ENCODE measurements at regions not wholly inside any gene's neighbourhood (a gene's known extent, or its start where the extent isn't known, plus 50 kb on each side); places are given as distances from the start of the nearest gene placed in this dataset.
"Not testable (repeated sequence)": the region's sequence is repeated elsewhere in the genome, so short reads cannot be mapped to it uniquely, and the experiment has no call there.

DNA sequence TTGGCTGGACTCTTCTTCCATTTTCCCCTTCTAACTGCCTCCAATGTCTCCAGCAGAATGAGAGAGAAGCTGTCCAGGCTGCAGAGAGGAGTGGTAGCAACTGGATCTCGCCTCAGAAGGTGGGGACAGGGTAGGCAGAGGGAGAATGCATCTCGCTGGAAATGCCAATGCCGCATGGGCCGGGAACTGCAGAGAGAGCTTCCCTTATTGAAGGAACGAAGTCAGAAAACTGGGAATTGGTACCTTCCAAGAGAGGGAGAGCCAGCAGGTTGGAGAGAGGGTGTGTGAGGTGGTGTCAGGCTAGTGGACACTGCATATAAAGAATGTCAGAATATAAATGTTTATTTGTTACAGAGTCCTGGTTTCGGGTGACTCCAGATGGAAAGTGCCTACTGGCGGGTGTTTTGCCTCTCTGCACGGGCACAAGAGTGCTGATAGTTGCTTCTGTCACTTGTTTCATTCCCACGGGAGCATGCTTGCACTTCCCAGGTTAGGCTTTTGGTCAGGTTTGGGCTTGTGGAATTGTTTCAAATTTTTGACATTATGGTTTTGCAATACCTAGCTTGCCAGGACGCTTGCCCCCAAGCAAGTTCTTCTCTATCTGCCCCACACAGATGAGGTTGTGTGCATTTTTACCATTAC lies 156.8 kb upstream of the STS start:
- no peak for ATAC-seq
- intact Hi-C loops (cut with DNase I), result no loop called here

DNA sequence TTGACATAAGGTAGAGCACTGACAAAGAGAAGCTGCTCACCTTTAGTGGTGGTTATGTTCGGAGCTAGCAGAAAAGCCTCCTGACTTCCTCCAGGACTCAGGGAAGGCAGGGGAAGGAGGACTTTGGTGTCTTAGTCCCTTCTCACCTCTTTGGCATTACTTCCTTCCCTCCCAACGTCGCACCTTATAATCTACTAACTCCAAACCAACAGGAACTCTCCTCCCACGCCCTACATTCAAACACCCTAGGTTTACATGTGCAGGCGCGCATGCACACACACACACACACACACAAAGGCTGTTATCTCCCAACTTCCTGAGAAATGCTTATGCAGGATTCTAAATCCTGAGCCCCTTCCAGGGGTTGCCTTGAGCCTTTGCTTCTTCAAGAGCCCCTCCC lies 157.7 kb upstream of the STS start:
- intact Hi-C loops (cut with DNase I), result no loop called here
- DNase-seq (ENCODE audit: missing footprints) (no peak), ATAC-seq (no peak)

More for the DNA sequence above, 156.8 kb upstream of the STS start:
- no peak for DNase-seq (ENCODE audit: missing footprints)

DNA sequence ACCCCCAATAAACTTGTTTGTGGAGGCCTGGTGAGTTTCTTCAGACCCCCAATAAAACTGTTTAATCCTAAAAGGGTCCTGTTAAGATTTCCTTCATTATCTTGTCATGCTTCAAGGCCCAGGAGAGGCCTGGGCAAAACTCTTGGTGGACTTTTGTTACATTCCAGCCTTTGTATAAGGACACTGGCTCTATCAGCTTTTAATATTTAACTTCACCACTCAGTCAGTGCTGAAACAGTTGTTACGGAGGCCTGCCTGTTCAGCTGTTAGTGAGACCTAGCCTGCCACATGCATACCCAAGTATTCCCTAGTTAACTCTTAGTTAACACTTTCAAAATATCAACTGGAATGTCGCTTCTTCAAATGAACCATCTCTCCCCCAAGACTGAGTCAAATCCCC lies 158.8 kb upstream of the STS start:
- DNase-seq (ENCODE audit: missing footprints); ATAC-seq; intact Hi-C loops (cut with DNase I): not testable (repeated sequence)

DNA sequence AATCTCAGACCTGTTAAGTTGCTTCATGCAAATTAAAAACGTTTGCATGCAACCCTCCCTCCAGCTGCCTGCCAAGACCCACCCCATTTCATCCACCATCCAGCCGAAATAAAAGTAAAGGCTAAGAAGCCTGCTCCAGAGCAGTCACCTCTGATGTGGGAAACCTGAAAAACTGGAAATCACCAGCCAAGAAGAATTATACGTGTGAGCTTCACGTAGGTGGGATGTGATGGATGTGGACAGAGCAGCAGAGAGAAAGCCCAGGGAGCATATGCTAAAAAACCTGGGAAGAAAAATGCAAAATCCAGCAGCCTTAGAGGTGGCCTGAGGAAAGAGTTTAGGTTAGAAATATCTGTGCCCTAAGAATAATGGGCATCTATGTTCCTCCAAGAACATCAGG lies 160.6 kb upstream of the STS start:
- DNase-seq (ENCODE audit: missing footprints) (no peak), ATAC-seq (no peak)
- intact Hi-C loops (cut with DNase I), result no loop called here

DNA sequence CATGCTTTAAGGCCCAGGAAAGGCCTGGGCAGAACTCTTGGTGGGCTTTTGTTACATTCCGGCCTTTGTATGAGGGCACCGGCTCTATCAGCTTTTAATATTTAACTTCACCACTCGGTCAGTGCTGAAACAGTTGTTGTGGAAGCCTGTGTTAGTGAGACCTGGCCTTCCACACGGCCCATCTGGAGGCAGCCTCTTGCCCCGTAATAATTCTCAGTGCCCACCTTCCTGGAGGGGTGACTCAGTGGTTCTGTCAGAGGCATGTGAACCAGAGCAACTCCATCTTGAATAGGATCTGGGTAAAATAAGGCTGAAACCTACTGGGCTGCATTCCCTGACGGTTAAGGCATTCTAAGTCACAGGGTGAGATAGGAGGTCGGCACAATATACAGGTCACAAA lies 162.0 kb upstream of the STS start:
- ATAC-seq, result no peak
- no peak for DNase-seq (ENCODE audit: missing footprints)
- intact Hi-C loops (cut with DNase I), result no loop called here

DNA sequence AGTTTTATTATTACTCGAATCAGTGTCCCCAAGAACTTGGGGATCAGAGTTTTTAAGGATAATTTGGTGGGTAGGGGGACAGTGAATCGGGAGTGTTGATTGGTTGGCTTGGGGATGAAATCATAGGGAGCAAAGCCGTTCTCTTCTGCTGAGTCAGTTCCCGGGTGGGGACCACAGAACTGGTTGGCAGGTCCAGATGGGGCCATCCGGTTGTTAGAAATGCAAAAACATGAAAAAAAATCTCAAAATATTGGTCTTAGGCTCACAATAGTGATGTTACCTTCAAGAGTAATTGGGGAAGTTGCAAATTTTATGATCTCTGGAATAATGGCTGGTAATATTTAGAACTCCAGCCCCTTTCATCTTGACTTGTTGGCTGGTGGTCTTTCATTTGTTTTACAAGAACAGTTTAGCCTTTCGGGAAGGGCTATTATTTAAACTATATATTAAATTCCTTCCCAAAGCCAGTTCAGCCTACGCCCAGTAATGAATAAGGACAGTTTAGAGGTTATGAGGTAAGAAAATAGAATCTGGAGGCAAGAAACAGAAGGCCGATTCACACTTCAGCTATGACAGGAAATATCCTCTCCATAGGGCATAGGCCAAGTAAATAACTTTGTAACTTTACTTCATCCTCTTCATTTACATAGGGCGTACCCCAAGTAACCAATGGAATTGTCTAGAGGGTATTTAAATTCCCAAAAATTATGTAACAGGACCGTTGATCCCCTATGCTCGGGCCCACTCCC lies 164.1 kb upstream of the STS start:
- intact Hi-C loops (cut with DNase I), result no loop called here
- ATAC-seq, result no peak
- DNase-seq (ENCODE audit: missing footprints), result no peak

DNA sequence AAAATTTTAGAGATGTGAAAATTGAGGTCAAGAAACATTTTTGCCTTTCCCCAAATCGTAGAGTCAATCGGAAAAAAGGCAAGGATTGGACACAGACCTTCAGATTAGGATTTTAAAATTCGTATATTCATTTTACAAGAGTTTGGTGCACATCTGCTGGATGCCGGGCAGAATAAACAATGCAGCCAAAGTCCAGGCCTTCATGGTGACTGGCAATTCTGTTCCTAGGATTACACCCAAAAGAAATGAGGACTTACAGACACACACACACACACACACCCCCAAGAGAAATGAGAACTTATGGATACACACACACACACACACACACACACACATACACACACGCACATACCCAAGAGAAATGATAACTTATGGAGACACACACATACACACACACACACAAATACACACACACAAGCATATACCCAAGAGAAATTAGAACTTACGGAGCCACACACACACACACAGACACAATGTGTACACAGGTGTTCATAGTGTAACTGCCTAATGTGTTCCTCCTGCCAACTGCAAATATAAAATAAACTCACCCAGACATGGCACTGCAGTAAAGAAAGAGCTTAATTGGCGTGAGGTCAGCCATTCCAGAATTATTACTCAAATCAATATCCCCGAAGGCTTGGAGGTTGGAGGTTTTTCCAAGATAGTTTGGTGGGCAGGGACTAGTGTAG lies 165.7 kb upstream of the STS start:
- no peak for DNase-seq (ENCODE audit: missing footprints)
- no peak for ATAC-seq
- intact Hi-C loops (cut with DNase I), result no loop called here

DNA sequence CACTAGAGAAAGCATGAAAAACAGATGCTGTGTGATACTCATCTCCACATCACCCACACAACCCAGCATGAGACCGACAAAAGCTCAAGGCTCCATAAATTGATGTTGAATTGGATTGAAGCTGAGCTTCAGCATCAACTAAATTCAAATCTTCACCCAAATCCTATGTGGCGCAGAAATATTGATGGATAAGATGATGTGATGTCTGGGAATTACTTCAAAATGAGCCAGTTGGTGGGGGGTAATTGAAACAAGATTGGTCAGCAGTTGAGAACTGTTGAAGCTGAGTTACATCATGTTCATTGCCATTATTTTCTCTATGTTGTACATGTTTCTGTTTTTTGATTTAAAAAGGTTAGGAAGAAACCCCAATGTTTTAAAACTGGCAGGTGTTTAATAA lies 166.5 kb upstream of the STS start:
- ATAC-seq (no peak), DNase-seq (ENCODE audit: missing footprints) (no peak)
- intact Hi-C loops (cut with DNase I), result no loop called here

DNA sequence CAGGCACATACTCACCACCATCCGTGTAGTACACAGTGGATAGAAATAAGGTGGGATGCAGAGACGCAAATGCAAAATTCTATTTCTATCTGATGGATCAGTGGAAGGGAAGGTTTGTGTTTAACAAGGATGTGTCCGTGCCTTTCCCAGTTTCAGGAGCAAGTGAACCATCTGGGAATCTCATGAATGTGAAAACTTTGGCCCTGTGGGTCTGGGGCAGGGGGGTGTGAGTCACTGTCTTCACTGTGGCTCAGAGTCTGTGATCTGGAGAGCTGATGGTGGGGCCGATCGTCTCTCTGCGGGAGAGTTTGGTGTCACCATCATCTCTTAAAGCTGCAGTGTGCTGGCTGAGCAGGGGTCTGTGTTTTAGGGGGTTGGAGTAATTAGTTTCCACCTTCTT lies 179.3 kb upstream of the STS start:
- ATAC-seq, result no peak
- no peak for DNase-seq (ENCODE audit: missing footprints)
- intact Hi-C loops (cut with DNase I), result no loop called here

DNA sequence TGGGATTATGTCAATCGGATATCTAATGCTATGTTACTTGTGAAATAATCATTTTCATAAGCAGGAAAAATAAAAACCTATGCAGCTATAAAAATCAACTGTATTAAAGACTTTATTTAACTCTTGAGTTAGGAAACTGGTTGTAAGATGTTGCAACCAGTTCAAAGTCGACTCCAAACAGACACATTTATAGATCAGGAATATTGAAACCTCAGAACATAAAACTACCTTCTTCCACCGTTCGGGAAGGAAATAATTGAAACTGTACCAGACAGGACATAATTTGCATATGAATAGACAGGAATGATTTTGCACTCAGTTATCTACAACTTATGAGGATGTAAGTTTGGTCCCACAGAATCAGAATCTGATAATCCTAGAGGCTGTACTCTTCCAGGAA lies 181.8 kb upstream of the STS start:
- DNase-seq (ENCODE audit: missing footprints) (no peak), ATAC-seq (no peak)
- intact Hi-C loops (cut with DNase I), result no loop called here

DNA sequence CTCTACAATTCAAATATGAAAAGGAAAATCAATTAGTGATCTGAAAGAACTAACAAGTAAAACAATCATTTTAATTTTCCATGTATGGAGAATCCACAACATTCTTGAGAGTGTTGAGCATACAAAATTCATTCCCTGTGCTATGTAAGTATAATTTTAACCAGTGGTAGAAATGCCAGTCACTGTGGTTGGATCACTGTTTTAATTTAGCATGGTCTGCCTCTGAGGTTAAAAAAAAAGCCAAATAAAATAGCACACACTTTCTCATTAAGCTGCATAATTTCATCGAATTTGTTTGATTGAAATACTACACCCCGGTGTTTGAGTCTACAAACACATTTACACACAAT lies 185.5 kb upstream of the STS start:
- ATAC-seq, result no peak
- intact Hi-C loops (cut with DNase I), result no loop called here
- no peak for DNase-seq (ENCODE audit: missing footprints)

DNA sequence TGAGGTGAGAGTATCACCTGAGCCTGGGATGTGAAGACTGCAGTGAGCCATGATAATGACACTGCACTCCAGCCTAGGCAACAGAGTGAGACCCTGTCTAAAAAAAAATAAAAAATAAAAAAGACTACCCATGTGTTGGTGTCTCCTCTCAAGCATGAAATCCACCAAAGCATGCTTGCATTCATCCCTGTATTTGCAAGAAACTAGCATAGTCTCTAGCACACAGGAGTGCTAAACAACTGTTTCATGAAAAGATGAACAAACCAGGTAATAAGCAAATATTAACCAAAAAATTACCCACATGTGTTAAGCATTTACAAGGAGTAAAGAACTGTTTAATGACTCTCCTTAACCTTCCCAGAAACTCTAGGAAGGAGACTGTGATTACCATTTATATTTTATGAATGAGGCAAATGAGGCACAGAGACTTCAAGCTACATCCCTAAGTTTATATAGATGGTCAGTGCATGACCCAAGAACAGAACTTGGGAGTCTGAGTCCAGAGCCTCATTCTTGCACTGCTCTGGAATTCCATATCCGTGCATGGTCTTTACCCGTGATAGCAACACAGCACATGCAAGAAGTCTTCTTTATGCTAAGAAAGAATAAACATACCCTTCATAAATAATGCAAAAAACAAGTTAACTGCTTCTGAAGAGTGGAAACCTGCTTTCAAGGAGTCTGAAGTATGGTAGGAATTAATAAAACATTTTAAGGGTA lies 186.1 kb upstream of the STS start:
- intact Hi-C loops (cut with DNase I), result no loop called here
- DNase-seq (ENCODE audit: missing footprints) (no peak), ATAC-seq (no peak)

DNA sequence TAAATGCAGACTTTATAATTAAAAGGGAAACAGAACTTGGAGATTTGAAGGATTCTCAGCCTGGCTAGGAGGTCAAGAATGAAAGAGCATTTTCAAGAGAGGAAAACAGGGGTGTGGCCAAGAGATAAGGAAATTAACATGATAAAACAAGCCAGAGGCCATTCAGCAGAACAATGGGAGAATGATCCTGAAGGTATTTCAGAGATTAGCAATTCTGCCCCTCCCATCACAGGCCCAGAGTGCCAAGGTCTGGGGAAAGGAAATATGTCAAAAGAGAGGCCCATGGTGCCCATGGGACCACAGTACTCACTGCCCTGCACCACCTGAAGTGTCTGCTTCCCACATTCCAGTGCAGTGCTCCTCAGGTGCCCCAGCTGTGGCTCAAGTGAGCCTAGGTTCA lies 188.5 kb upstream of the STS start:
- DNase-seq (ENCODE audit: missing footprints) (no peak), ATAC-seq (no peak)
- intact Hi-C loops (cut with DNase I), result no loop called here

DNA sequence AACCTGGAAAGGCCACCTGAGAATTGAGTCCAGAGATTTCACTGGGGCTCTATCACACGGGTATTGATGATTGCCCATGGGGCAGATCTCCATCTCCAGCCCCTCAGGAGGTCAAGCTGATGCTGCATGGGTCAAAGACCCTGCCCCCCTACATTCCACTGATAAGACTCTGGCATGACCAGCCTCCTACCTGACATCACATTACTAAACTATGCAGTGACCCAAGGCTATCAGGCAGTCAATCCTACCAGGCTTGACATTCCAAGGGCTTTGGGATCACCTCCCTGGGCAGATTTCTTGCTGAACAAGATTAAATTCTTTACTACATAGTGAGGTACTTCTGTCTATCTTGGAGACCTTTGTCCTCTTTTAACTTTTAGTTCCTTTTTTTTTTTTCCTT lies 192.7 kb upstream of the STS start:
- ATAC-seq (no peak), DNase-seq (ENCODE audit: missing footprints) (no peak)
- intact Hi-C loops (cut with DNase I), result no loop called here

DNA sequence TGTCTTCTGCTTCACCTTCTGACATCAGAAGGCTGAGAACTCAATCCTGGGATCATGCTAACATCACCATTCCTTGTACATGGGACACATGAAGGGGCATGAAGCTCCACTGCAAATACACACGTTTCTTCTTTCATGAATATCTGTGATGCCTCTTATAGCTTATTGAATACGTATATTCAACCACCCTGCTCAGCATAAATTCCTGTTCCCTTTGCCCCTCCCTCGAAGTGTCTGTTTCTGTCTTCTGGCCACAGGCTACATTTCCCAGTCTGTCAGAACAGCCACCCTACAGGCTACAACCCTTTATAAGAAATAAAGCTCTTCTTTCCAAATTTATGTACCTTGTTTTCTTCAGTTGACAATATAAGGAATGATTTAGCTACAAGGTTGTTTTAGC lies 201.3 kb upstream of the STS start:
- no peak for ATAC-seq
- DNase-seq (ENCODE audit: missing footprints), result no peak
- intact Hi-C loops (cut with DNase I), result no loop called here

DNA sequence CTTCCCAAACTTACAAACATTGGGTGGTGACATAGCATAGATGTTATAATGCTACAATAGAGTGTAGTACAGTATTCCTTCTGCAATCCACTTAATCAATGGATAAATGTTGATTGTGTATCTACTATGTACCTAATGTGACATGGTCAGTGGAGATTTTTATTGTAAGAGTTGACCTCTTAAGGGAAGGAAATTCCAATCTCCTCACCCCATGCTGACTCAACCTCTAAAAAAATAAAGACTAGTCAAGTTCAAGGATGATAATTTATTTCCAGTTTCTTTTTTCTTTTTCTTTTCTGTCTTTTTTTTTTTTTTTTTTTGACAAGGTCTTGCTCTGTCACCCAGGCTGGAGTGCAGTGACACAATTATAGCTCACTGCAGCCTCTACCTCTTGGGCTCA lies 206.5 kb upstream of the STS start:
- ATAC-seq (no peak), DNase-seq (ENCODE audit: missing footprints) (no peak)
- intact Hi-C loops (cut with DNase I), result no loop called here

DNA sequence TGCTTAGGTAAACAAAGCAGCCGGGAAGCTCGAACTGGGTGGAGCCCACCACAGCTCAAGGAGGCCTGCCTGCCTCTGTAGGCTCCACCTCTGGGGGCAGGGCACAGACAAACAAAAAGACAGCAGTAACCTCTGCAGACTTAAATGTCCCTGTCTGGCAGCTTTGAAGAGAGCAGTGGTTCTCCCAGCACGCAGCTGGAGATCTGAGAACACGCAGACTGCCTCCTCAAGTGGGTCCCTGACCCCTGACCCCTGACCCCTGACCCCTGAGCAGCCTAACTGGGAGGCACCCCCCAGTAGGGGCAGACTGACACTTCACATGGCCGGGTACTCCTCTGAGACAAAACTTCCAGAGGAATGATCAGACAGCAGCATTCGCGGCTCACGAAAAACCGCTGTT lies 214.6 kb upstream of the STS start:
- intact Hi-C loops (cut with DNase I); DNase-seq (ENCODE audit: missing footprints); ATAC-seq: not testable (repeated sequence)

DNA sequence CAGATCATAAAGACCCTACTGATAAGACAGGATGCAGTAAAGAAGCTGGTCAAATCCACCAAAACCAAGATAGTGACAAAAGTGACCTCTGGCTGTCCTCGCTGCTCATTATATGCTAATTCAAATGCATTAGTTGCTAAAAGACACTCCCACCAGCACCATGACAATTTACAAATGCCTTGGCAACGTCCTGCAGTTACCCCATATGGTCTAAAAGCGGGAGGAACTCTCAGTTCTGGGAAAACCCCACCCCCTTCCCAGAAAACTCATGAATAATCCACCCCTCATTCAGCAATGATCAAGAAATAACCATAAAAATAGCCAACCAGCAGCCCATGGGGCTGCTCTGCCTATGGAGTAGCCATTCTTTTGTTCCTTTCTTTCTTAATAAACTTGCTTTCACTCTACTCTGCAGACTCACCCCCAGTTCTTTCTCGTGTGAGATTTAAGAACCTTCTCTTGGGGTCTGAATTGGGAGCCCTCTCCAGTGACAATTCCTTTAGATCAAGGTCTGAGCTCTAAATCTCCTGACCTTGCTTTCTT lies 217.1 kb upstream of the STS start:
- ATAC-seq (no peak), DNase-seq (ENCODE audit: missing footprints) (no peak)
- intact Hi-C loops (cut with DNase I), result no loop called here

DNA sequence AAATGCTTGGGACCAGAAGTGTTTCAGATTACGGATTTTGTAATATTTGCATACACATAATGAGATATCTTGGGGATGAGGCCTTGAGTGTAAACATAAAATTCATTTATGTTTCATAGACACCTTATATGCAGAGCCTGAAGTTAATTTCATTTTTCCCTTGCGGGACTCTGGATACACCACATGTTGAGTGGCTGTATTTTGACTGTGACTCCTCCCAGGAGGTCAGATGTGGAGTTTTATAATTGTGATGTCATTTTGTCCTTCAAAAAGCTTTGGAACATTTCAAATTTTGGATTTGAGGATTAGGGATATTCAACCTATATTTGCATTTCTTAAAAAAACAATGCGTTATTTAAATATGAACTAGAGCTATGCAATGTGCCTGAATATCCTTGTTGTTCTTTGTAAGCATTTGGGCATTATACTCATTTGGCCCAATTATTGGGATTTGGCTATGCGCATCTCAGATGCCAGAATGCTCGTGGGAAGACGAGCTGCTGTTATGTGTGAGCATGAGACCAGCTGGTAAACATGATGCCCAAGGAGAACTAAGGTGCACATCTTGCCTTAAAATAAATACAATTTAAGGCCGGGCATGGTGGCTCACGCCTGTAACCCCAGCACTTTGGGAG lies 223.0 kb upstream of the STS start:
- no peak for DNase-seq (ENCODE audit: missing footprints)
- ATAC-seq, result no peak
- intact Hi-C loops (cut with DNase I), result no loop called here
